ENCODE measurements at regions not wholly inside any gene's neighbourhood (a gene's known extent, or its start where the extent isn't known, plus 50 kb on each side); places are given as distances from the start of the nearest gene placed in this dataset.
"Not testable (repeated sequence)": the region's sequence is repeated elsewhere in the genome, so short reads cannot be mapped to it uniquely, and the experiment has no call there.

DNA sequence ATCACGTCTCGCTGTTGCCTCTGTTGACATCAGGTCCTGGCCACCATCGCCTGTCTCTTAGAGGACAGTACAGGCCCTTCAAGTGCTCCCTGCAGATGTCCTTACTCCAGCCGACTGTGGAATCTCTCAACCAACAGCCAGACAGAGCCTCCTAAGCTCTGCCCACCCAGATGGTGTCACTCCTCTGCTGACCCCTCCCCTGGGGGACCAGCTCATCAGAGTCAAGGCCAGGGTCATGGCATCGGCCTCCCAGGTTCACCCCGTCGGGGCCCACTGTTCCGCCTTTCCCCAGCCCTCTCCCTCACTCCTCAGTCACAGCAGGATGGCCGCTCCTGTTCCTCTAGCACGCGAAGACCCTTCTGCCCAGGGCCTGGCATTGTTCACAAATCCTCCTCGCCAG is 157.3 kb upstream of the TMEM132C start:
- DNase-seq = no peak

GRCh38 chr12:128111333-128111732 is 155.6 kb upstream of the TMEM132C start:
- no peak for DNase-seq

DNA sequence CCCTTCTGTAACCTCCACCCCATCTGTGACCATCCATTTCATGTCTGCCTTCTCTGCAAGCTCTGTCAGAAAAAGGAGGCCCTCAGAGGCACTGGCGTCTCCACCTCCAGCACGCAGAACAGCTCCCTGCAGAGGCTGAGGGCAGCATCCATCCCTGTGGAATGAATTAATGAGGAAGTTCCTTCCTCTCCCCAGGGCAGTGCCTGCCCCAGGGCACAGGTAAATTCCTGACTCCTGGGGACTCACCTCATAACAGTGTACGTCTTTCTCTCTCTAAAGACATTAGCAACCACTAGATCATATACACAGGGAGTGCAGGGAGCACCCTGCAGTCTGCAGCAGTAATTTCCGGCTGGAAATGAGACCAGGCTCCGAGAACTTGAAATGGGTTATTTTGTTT is 155.0 kb upstream of the TMEM132C start:
- DNase-seq = no peak

DNA sequence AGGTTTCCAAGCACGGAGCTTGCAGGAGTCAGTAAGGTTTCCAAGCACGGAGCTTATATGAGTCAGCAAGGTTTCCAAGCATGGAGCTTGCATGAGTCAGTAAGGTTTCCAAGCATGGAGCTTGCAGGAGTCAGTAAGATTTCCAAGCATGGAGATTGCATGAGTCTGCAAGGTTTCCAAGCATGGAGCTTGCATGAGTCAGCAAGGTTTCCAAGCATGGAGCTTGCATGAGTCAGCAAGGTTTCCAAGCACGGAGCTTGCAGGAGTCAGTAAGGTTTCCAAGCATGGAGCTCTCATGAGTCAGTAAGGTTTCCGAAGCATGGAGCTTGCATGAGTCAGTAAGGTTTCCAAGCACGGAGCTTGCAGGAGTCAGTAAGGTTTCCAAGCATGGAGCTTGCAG is 153.7 kb upstream of the TMEM132C start:
- not testable (repeated sequence) for DNase-seq

DNA sequence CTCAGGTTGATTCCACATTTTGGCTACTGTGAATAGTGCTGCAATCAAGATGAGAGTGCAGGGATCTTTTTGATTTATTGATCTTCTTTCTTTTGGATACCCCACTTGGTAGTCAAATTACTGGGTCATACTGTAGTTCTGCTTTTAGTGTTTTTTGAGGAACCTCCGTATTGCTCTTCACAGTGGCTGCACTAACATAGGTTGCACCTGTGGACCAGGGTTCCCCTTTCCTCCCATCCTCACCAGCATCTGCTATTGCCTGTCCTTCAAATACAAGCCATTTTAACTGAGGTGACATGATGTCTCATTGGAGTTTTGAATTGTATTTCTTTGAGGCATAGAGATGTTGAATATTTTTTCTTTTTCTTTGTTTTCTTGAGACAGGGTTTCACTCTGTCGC is 152.5 kb upstream of the TMEM132C start:
- no peak for DNase-seq

GRCh38 chr12:128116537-128116936 is 150.4 kb upstream of the TMEM132C start:
- no peak for DNase-seq

GRCh38 chr12:128120035-128120434 is 146.9 kb upstream of the TMEM132C start:
- DNase-seq = no peak

DNA sequence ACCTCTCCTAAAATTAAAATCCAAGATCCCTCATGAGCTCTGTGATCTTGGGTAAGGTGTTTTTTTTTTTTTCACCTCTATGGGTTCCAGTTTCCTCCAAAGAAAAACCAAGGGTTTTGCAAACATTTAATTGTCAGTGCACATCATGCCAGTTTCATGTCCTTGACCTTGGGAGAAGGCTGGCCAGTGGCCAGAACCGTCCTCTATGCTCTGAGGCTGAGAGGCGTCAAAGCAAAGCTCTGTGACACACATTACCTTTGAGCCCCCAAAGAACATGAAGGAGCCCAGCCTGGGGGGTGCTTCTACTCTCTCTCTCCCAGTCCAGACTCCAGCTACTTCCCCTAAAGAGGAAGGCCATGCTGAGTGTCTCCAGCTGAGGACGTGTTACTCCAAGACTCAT is 145.5 kb upstream of the TMEM132C start:
- no peak for DNase-seq

DNA sequence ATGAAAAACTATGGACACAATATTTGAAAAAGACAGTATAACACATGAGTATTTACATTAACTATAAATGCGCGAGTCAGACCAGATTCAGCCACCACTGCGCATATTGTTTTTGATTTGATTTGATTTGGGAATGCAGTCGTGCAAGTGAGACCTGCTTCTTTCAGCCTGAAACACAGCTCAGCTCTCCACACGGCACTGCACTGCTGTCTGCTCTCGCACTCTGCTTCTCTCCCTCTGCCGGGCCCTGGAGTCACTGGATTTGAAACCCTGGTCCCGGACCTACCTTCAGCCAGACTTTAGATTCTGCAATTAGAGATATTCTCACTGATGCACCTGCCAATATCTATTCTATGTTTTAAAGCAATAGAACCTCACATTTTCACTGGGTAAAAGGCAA is 143.9 kb upstream of the TMEM132C start:
- DNase-seq = no peak

DNA sequence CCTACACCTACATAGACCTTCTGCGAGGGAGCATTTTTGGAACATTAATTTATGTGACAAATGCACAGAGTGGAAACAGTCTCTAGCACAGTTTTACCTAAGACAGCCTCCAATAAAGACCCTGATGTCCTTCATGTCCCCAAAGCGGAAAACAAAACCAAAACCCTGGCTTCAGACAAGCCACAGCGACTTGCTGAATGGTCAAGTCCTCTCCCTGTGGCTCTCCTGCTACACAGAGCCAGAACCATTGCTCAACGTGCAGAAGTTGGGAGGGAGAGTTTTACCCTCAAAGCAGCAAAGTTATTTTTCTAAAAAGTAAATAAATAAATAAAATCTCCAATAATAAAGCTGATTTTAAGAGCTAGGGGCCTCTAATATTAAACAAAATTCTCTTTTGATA is 135.0 kb upstream of the TMEM132C start:
- no peak for DNase-seq

- no peak for DNase-seq
These were observed 133.5 kb upstream of the TMEM132C start for GRCh38 chr12:128133321-128134073.

GRCh38 chr12:128137140-128137539 is 129.8 kb upstream of the TMEM132C start:
- DNase-seq = no peak

GRCh38 chr12:128138125-128138524 is 128.8 kb upstream of the TMEM132C start:
- no peak for DNase-seq

DNA sequence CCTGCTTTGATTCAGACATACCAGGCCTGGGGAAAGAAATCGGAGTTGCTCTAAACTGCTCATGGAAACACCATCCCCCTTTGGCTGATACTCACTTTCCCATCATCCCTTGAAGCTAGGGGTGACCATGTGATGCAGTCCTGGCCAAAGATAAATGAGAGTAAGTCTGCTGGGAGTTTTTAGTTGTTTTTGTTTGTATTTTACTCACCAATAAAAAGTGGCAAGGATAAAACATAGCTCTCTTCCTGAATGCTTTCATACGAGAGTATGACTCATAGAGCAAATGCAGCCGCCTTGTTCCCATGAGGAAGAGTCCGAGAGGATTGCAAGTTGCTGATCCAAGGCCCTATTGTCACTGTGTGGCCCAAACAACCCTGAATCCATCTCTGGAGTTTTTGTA is 126.4 kb upstream of the TMEM132C start:
- no peak for DNase-seq

DNA sequence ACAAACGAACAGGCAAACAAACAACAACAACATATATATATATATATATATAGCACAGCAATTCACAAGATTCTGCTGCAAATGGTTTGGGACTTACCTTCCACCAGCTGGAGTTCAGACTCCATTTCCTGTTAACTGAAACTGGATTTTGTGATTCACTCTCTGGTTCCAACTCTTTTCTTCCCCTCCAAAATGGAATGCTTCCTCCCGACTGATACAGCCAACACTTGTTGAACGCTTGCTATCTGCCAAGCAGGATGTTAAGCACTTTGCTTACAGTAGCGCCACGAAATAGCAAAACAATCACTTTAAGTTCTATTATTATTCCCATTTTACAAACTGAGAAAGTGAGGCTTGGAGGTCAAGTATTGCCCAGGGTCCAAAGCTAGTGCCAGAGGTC is 116.0 kb upstream of the TMEM132C start:
- no peak for DNase-seq

GRCh38 chr12:128155571-128155970 is 111.4 kb upstream of the TMEM132C start:
- DNase-seq = no peak

GRCh38 chr12:128163086-128163485 is 103.9 kb upstream of the TMEM132C start:
- DNase-seq = no peak

DNA sequence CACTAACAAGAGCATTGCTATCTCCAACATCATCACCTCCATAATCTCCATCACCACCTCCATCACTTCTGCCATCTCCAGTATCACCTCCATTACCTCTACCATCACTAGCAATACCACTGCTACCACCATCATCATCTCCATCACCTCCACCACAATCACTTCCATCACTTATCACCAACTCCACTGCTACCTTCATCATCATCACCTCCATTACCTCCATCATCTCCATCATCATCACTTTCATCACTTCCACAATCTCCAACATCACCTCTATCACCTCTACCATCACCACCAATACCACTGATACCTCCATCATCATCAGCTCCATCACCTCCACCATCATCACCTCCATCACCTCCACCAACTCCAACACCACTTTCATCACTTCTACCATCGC is 102.4 kb upstream of the TMEM132C start:
- DNase-seq = no peak

DNA sequence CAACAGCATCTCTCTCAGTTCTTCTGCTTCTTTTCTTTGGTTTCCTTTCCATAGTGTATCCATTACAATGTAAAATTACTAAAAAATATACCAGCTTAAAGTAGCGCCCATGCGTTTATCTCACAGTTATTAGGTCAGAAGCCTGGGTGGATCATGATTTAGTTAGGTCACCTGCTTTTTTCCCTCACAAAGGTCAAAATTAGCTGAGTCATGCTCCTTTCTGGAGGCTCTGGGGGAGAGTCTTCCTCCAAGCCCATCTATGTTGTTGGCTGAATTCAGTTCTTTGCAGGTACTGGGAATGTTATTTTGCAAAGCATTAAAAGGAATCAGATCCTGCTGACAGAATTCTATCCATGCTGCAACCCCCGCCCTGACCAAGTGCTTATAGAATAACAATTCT is 101.6 kb upstream of the TMEM132C start:
- DNase-seq = no peak

DNA sequence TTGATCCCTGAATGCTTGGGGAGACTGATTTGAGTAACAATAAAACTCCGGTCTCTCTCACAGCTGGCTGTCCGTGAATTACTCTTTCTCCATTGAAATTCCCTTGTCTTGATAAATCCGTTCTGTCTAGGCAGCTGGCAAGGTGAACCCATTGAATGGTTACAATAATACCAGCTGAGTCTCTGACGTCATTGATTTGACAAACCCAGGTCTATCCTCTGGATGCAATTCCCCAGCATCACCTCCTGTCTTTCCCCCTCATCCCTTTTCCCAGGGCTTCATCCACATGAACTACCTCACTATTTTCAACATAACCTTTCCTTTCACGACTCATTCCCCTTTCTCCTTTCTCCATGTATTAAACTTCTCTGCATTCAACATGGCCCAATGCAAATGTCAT is 98.7 kb upstream of the TMEM132C start:
- no peak for DNase-seq

GRCh38 chr12:128170181-128170580 is 96.8 kb upstream of the TMEM132C start:
- DNase-seq = no peak

DNA sequence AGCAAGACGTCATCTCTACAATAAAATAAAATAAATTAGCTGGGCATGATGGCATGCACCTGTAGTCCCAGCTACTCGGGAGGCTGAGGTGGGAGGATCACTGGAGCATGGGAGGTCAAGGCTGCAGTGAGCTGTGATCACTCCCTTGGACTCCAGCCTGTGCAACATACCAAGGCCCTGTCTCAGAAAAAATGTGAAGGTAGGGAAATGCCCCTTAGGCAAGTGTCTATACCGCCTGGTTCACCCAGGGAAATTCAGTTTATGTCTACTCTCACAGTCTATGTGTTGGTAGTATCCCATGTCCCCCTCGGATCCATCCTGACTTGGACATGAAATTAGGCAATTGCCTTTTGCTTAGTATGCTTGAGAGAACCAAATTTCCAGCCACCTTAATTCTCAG is 88.4 kb upstream of the TMEM132C start:
- DNase-seq = no peak

DNA sequence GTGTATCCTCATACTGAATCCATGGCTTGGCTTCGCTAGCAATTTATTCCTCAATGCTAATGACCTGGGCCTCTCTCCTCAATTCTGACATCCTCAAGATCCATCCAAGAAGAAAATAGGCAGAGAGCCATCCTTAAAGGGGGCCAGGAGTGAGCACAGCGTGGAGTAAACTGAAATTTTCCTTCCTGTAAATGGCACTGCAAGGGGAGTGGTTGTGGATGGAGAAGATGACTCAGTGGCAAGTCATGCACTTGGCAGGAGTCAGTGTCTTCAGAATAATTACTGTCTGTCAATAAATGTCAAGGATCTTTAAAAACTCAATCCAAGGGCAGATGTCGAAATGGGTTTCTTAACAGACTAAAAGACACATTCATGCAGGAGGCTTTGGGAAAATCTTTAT is 88.0 kb upstream of the TMEM132C start:
- DNase-seq = no peak

GRCh38 chr12:128180166-128180565 is 86.8 kb upstream of the TMEM132C start:
- DNase-seq = no peak

GRCh38 chr12:128190052-128190451 is 76.9 kb upstream of the TMEM132C start:
- no peak for DNase-seq
